ENCODE measurements at regions not wholly inside any gene's neighbourhood (a gene's known extent, or its start where the extent isn't known, plus 50 kb on each side); places are given as distances from the start of the nearest gene placed in this dataset.
"Not testable (repeated sequence)": the region's sequence is repeated elsewhere in the genome, so short reads cannot be mapped to it uniquely, and the experiment has no call there.

- Mint-ChIP-seq H3K9me3 (no peaks in the 10 kb centered on the region), H3K36me3 (ENCODE audit: low read depth) (no peaks in the 10 kb centered on the region), H3K4me1 (no peaks in the 10 kb centered on the region), H3K4me3 (no peak overlapping the region), H3K27me3 (no peaks in the 10 kb centered on the region), H3K27ac (no peak overlapping the region)
- no peak for ATAC-seq (replicated peaks)
These were observed 1068.7 kb downstream of the STPG2 start for GRCh38 chr4:97074531-97074930.

DNA sequence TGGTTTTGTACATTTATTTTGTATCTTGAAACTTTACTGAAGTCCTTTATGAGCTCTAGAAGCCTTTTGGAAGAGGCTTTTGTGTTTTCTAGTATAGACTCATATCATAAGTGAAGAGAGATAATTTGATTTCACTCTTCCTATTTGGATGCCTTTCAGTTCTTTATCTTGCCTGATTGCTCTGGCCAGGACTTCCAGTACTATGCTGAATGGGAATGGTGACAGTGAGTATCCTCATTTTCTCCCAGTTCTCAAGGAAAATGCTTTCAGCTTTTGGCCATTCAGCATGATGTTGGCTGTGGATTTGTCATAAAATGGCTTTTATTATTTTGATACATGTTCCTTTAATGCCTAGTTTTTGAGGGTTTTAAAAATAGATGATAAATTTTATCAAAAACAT, 1061.3 kb downstream of the STPG2 start:
- Mint-ChIP-seq H3K27ac (no peak overlapping the region), H3K4me1 (no peaks in the 10 kb centered on the region), H3K27me3 (no peaks in the 10 kb centered on the region), H3K36me3 (ENCODE audit: low read depth) (no peaks in the 10 kb centered on the region), H3K4me3 (no peak overlapping the region), H3K9me3 (peaks cover 4% of the 10 kb centered on the region)
- no peak for ATAC-seq (replicated peaks)

DNA sequence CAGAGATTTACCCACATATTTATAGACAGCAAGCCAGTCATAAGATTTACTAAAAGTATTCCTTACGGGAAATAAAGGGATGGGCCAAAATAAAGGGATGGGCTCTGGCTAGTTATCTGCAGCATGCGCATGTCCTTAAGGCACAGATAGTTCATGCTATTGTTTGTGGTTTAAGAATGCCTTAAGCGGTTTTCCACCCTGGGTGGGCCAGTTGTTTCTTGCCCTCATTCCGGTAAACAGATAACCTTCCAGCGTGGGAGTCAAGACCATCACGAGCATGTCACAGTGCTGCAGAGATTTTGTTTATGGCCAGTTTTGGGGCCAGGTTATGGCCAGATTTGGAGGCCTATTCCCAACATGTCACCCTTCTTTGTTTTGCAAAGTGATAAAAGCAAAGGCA, 1046.2 kb downstream of the STPG2 start:
- not testable (repeated sequence) for H3K27ac Mint-ChIP-seq; H3K9me3 Mint-ChIP-seq; H3K36me3 Mint-ChIP-seq (ENCODE audit: low read depth); ATAC-seq (replicated peaks); H3K4me3 Mint-ChIP-seq; H3K4me1 Mint-ChIP-seq; H3K27me3 Mint-ChIP-seq

DNA sequence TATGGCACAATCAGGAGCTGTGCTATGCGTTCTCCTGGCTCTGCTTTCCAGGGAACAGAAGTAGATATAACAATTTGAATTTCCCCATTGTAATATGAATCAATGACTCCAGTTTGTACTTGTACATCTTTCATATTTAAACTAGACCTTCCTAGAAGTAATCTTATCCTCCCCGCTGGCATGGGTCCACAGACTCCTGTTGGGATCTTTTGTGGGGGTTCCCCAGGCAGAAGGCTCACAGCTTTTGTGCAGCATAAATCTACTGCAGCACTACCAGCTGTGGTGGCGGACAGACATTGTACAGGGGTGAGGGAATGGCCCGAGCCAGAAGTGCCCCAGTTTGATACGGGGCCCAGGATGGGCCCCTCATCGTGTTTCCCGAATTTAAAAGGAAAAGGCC, 1042.1 kb downstream of the STPG2 start:
- not testable (repeated sequence) for H3K9me3 Mint-ChIP-seq; ATAC-seq (replicated peaks); H3K4me1 Mint-ChIP-seq; H3K27ac Mint-ChIP-seq; H3K27me3 Mint-ChIP-seq; H3K4me3 Mint-ChIP-seq; H3K36me3 Mint-ChIP-seq (ENCODE audit: low read depth)

DNA sequence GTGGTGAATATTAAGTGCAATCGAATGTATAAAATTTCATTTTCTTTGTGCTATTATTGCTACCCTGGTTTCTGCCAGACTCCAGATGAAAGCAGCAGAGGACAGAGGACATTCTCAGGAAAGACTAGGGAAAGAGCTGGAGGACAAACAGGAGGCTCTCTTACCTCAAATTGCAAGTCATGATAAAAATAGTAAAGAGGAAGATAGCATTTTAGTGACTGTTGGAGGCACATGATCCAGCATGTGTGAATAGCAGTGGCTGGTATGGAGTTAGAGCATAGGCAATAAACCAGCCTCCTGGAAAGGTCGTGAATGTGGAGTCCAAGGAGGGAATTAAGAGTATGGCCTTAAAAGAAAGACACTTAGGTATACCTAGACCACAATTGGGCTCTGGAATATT, 1040.0 kb downstream of the STPG2 start:
- no peak overlapping the region for H3K27ac Mint-ChIP-seq
- H3K4me1 Mint-ChIP-seq: no peaks in the 10 kb centered on the region
- H3K36me3 Mint-ChIP-seq (ENCODE audit: low read depth): no peaks in the 10 kb centered on the region
- H3K27me3 Mint-ChIP-seq: no peaks in the 10 kb centered on the region
- no peak overlapping the region for H3K4me3 Mint-ChIP-seq
- no peak for ATAC-seq (replicated peaks)
- H3K9me3 Mint-ChIP-seq: no peaks in the 10 kb centered on the region

GRCh38 chr4:97104006-97104405, 1039.3 kb downstream of the STPG2 start:
- H3K9me3 Mint-ChIP-seq: no peaks in the 10 kb centered on the region
- no peaks in the 10 kb centered on the region for H3K36me3 Mint-ChIP-seq (ENCODE audit: low read depth)
- H3K27me3 Mint-ChIP-seq: no peaks in the 10 kb centered on the region
- H3K4me3 Mint-ChIP-seq: no peak overlapping the region
- ATAC-seq (replicated peaks): no peak
- no peak overlapping the region for H3K27ac Mint-ChIP-seq
- H3K4me1 Mint-ChIP-seq: no peaks in the 10 kb centered on the region

DNA sequence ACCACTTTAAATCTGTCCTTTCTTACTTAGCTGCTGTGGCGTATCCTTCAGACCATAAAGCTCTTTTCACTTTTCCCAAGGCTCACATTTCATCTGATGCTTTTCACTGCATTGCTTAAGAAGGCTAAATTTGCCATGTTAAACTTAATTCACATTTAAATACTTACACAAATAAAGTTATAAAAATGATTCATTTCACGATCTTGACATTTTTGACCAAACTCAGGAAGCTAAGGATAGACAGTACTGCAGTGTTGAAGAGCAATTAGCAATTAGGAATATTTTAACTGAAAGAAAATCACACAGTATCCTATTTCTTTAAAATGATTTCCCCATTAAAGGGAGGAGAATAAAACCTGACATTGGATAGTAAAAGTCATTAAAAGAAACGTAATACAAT, 1038.6 kb downstream of the STPG2 start:
- no peaks in the 10 kb centered on the region for H3K9me3 Mint-ChIP-seq
- ATAC-seq (replicated peaks): no peak
- H3K36me3 Mint-ChIP-seq (ENCODE audit: low read depth): no peaks in the 10 kb centered on the region
- H3K27me3 Mint-ChIP-seq: no peaks in the 10 kb centered on the region
- H3K4me3 Mint-ChIP-seq: no peak overlapping the region
- H3K4me1 Mint-ChIP-seq: no peaks in the 10 kb centered on the region
- no peak overlapping the region for H3K27ac Mint-ChIP-seq

- Mint-ChIP-seq H3K4me3 (no peak overlapping the region), H3K27ac (no peak overlapping the region), H3K4me1 (no peaks in the 10 kb centered on the region), H3K27me3 (no peaks in the 10 kb centered on the region), H3K36me3 (ENCODE audit: low read depth) (no peaks in the 10 kb centered on the region), H3K9me3 (no peaks in the 10 kb centered on the region)
- no peak for ATAC-seq (replicated peaks)
These were observed 1037.8 kb downstream of the STPG2 start for GRCh38 chr4:97105347-97106099.

- H3K9me3 Mint-ChIP-seq: no peaks in the 10 kb centered on the region
- H3K36me3 Mint-ChIP-seq (ENCODE audit: low read depth): no peaks in the 10 kb centered on the region
- H3K4me1 Mint-ChIP-seq: no peaks in the 10 kb centered on the region
- ATAC-seq (replicated peaks): no peak
- no peak overlapping the region for H3K4me3 Mint-ChIP-seq
- no peak overlapping the region for H3K27ac Mint-ChIP-seq
- no peaks in the 10 kb centered on the region for H3K27me3 Mint-ChIP-seq
These were observed 1037.1 kb downstream of the STPG2 start for GRCh38 chr4:97106161-97106560.

- Mint-ChIP-seq H3K9me3 (no peaks in the 10 kb centered on the region), H3K36me3 (ENCODE audit: low read depth) (no peaks in the 10 kb centered on the region), H3K27ac (no peak overlapping the region), H3K4me1 (no peaks in the 10 kb centered on the region), H3K27me3 (no peaks in the 10 kb centered on the region), H3K4me3 (no peak overlapping the region)
- no peak for ATAC-seq (replicated peaks)
These were observed 1032.8 kb downstream of the STPG2 start for GRCh38 chr4:97110506-97110905.

- no peak for ATAC-seq (replicated peaks)
- H3K27me3 Mint-ChIP-seq: no peaks in the 10 kb centered on the region
- H3K4me3 Mint-ChIP-seq: no peak overlapping the region
- peaks cover 3% of the 10 kb centered on the region for H3K9me3 Mint-ChIP-seq
- H3K4me1 Mint-ChIP-seq: no peaks in the 10 kb centered on the region
- H3K27ac Mint-ChIP-seq: no peak overlapping the region
- H3K36me3 Mint-ChIP-seq (ENCODE audit: low read depth): no peaks in the 10 kb centered on the region
These were observed 1026.8 kb downstream of the STPG2 start for GRCh38 chr4:97116511-97116910.

DNA sequence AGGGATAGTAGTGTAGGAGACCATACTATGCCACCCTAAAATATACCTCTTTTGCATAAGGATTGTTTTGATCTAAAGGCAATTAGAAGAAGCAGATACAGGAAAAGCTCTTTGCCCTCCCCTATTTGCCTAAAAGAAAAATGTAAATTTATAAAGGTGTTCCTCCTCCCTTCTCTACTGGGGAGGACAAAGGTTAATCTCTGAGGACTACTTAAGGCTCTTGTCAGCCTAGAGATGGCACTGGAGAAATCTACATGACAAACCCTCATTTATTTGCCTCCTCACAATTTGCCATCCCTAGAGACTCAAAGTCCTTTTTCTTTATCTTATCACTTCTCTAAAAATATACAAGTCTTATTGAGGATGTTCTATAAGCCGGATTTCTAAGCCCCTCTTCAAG, 1021.8 kb downstream of the STPG2 start:
- ATAC-seq (replicated peaks): no peak
- Mint-ChIP-seq H3K9me3 (peaks cover 3% of the 10 kb centered on the region), H3K27me3 (no peaks in the 10 kb centered on the region), H3K4me3 (no peak overlapping the region), H3K4me1 (no peaks in the 10 kb centered on the region), H3K27ac (no peak overlapping the region), H3K36me3 (ENCODE audit: low read depth) (no peaks in the 10 kb centered on the region)

DNA sequence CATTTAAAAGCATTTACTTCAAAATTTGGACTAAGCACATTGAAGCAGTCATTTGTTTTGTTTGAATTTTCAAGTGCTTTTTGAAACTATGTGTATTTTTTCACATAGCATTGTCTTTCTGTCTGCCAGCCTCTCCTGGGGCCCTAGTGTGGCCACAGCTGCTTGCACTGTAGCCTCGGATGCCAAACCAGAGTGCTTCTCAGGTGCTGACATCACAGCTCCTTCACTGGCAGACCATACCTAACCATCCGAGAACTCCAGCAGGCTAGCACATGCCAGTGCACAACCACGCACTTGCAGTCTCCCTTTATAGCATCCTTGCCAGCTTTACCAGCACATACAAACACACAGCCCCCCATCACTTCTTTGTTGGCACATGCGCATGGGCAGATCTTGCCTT, 1019.7 kb downstream of the STPG2 start:
- Mint-ChIP-seq H3K4me1 (no peaks in the 10 kb centered on the region), H3K27me3 (no peaks in the 10 kb centered on the region), H3K27ac (no peak overlapping the region), H3K4me3 (no peak overlapping the region), H3K36me3 (ENCODE audit: low read depth) (no peaks in the 10 kb centered on the region), H3K9me3 (peaks cover 10% of the 10 kb centered on the region)
- ATAC-seq (replicated peaks): no peak

- no peak for ATAC-seq (replicated peaks)
- H3K4me3 Mint-ChIP-seq: no peak overlapping the region
- peaks cover 5% of the 10 kb centered on the region for H3K27me3 Mint-ChIP-seq
- no peak overlapping the region for H3K27ac Mint-ChIP-seq
- no peaks in the 10 kb centered on the region for H3K4me1 Mint-ChIP-seq
- H3K9me3 Mint-ChIP-seq: peaks cover 13% of the 10 kb centered on the region
- H3K36me3 Mint-ChIP-seq (ENCODE audit: low read depth): no peaks in the 10 kb centered on the region
These were observed 1010.8 kb downstream of the STPG2 start for GRCh38 chr4:97132435-97132834.

DNA sequence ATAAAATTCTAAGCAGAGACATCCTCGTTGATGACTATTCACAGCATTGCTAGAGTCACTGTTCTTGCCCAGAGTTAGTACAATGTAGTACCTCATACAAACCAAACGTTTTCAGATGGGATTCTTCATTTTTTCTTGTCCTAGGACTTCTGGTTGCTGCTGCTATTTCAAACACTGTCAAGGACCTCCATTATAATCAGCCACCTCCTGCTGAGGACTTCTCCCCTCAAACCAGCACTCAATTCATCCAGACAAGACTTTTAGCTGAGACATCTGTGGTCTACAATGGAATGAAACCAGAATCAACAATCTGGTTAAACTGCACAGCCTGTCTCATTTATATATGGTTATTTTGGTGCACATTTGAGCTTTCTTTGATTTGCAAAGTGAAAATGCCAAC, 1008.8 kb downstream of the STPG2 start:
- Mint-ChIP-seq H3K27ac (no peak overlapping the region), H3K36me3 (ENCODE audit: low read depth) (no peaks in the 10 kb centered on the region), H3K4me3 (no peak overlapping the region), H3K9me3 (peaks cover 18% of the 10 kb centered on the region), H3K4me1 (no peaks in the 10 kb centered on the region), H3K27me3 (peaks cover 10% of the 10 kb centered on the region)
- ATAC-seq (replicated peaks): no peak

DNA sequence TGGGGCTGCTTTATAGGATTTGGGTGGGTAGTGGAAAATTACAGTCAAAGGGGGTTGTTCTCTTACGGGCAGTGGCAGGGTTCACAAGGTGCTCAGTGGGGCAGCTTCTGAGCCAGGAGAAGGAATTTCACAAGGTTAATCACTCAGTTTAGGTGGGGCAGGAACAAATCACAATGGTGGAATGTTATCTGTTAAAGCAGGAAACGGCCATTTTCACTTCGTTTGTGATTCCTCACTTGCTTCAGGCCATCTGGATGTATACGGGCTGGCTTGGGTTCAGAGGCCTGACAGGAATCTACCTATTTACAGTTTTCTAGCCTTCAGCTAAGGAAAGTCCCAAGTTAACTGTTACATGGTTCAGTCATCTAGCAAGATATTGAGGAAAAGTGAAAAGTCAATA, 1003.5 kb downstream of the STPG2 start:
- Mint-ChIP-seq H3K4me3 (no peak overlapping the region), H3K4me1 (no peaks in the 10 kb centered on the region), H3K27me3 (peaks cover 10% of the 10 kb centered on the region), H3K9me3 (peaks cover 19% of the 10 kb centered on the region), H3K36me3 (ENCODE audit: low read depth) (no peaks in the 10 kb centered on the region), H3K27ac (no peak overlapping the region)
- no peak for ATAC-seq (replicated peaks)
